Fibroblast of pulmonary artery (primary cell): ENCODE measurements at regions not wholly inside any gene's neighbourhood (a gene's known extent, or its start where the extent isn't known, plus 50 kb on each side); places are given as distances from the start of the nearest gene placed in this dataset.
A peak's percentile ranks its signal among the peaks of the same experiment; 100 is the strongest.

ENCODE experiments used
- DNase-seq: peaks from one replicate; pipeline ENCODE4 v3.0.0-alpha.2; 2010; ENCODE audit warnings: low read depth
- H3K4me3 ChIP-seq: replicated peaks from 2 replicates; pipeline ENCODE4 v1.5.1; 2011; ENCODE audit warnings: low read depth, mild to moderate bottlenecking, control low read depth, low read length, moderate library complexity
- TF ChIP-seq, protein P1 (sequence below): IDR thresholded peaks from 2 replicates; pipeline ENCODE4 v1.5.1; 2011; ENCODE audit warnings: mild to moderate bottlenecking, control low read depth, low read length, inconsistent platforms; ENCODE audit errors: missing control alignments

DNA sequence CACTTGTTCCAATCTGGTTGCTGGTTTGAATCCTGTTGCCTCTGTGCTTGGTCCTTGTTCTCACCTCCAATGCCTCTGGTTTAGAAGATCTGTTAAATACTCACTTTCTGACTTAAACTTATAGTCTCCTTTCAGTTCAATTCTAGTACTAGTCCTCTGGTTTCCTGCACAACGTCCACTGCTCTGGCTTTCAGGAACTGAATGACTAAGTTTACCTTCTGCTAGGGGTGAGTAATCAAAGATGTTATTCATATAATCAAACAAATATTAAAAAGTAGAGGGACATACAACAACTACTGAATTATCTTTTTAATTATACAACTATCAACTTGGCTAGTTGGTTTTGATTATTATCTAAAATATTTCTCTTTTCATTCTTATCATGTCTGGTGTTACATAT is 496.4 kb upstream of the TOM1L1 start:
- no peak for DNase-seq
- TF ChIP-seq, protein P1, sequence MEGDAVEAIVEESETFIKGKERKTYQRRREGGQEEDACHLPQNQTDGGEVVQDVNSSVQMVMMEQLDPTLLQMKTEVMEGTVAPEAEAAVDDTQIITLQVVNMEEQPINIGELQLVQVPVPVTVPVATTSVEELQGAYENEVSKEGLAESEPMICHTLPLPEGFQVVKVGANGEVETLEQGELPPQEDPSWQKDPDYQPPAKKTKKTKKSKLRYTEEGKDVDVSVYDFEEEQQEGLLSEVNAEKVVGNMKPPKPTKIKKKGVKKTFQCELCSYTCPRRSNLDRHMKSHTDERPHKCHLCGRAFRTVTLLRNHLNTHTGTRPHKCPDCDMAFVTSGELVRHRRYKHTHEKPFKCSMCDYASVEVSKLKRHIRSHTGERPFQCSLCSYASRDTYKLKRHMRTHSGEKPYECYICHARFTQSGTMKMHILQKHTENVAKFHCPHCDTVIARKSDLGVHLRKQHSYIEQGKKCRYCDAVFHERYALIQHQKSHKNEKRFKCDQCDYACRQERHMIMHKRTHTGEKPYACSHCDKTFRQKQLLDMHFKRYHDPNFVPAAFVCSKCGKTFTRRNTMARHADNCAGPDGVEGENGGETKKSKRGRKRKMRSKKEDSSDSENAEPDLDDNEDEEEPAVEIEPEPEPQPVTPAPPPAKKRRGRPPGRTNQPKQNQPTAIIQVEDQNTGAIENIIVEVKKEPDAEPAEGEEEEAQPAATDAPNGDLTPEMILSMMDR = no peak
- no peak overlapping the region for H3K4me3 ChIP-seq

- TF ChIP-seq, protein P1 = no peak
- DNase-seq = no peak
- H3K4me3 ChIP-seq = no peak overlapping the region
These were observed 494.8 kb upstream of the TOM1L1 start for GRCh38 chr17:54405826-54406225.

- TF ChIP-seq, protein P1 = no peak
- no peak for DNase-seq
- no peak overlapping the region for H3K4me3 ChIP-seq
These were observed 491.9 kb upstream of the TOM1L1 start for GRCh38 chr17:54408731-54409130.

- no peak overlapping the region for H3K4me3 ChIP-seq
- no peak for DNase-seq
- TF ChIP-seq, protein P1 = no peak
These were observed 482.2 kb upstream of the TOM1L1 start for GRCh38 chr17:54418467-54418866.

DNA sequence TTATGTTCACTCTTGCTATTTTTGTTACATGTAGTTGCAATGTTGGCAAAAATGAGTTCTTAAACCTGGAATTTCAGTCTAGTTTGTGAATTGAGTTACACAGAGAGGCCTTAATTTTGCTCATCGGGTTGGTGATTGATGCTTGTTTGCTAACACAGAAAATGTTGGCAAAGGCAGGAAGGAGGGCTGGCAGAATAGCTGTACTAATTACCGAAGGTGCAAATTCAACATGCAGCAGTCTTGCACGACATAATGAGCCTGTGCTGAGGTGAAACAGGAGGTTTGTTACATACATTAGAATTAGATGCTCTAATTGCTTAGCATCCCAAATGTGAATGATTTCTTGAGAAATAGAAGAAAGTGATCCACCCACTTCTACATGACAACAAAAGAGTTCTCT is 475.0 kb upstream of the TOM1L1 start:
- DNase-seq = no peak
- TF ChIP-seq, protein P1 = no peak
- H3K4me3 ChIP-seq = no peak overlapping the region

- TF ChIP-seq, protein P1 = no peak
- H3K4me3 ChIP-seq = no peak overlapping the region
- peak; percentile 2 for DNase-seq
These were observed 474.3 kb upstream of the TOM1L1 start for GRCh38 chr17:54426296-54426886.

GRCh38 chr17:54435966-54436365 is 464.7 kb upstream of the TOM1L1 start:
- DNase-seq = no peak
- no peak overlapping the region for H3K4me3 ChIP-seq
- TF ChIP-seq, protein P1 = no peak
